ENCODE measurements at regions not wholly inside any gene's neighbourhood (a gene's known extent, or its start where the extent isn't known, plus 50 kb on each side); places are given as distances from the start of the nearest gene placed in this dataset.
"Not testable (repeated sequence)": the region's sequence is repeated elsewhere in the genome, so short reads cannot be mapped to it uniquely, and the experiment has no call there.

DNA sequence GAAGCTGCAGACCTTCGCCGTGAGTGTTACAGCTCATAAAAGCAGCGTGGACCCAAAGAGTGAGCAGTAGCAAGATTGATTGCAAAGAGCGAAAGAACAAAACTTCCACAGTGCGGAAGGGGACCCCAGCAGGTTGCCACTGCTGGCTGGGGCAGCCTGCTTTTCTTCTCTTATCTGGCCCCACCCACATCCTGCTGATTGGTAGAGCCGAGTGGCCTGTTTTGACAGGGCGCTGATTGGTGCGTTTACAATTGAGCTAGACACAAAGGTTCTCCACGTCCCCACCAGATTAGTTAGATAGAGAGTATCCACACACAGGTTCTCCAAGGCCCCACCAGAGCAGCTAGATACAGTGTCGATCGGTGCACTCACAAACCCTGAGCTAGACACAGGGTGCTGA lies 961.8 kb downstream of the CNTNAP5 start:
- TF ChIP-seq, protein P1, sequence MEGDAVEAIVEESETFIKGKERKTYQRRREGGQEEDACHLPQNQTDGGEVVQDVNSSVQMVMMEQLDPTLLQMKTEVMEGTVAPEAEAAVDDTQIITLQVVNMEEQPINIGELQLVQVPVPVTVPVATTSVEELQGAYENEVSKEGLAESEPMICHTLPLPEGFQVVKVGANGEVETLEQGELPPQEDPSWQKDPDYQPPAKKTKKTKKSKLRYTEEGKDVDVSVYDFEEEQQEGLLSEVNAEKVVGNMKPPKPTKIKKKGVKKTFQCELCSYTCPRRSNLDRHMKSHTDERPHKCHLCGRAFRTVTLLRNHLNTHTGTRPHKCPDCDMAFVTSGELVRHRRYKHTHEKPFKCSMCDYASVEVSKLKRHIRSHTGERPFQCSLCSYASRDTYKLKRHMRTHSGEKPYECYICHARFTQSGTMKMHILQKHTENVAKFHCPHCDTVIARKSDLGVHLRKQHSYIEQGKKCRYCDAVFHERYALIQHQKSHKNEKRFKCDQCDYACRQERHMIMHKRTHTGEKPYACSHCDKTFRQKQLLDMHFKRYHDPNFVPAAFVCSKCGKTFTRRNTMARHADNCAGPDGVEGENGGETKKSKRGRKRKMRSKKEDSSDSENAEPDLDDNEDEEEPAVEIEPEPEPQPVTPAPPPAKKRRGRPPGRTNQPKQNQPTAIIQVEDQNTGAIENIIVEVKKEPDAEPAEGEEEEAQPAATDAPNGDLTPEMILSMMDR (IDR thresholded peaks at IDR 0.05), result not testable (repeated sequence)
- not testable (repeated sequence) for TF ChIP-seq EP300 (IDR thresholded peaks at IDR 0.05)
